ENCODE measurements at regions not wholly inside any gene's neighbourhood (a gene's known extent, or its start where the extent isn't known, plus 50 kb on each side); places are given as distances from the start of the nearest gene placed in this dataset.

DNA sequence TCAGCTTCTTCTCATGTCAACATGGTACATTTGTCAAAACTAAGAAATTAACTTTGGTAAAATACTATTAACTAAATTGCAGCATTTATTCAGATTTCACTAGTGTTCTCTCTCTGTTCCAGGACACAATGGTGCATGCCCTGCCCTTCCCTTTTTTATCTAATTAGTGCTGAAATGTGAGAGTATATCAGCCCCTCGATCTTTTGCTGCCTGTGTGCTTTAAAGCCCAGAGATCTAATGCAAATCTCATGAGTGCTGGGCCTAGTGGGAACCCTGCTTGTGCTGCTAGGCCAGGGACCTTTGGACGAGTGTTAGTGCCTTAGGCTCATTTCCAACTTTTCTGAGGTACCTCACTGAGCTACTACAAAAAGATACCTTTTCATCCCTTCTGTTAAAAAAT is 221.1 kb upstream of the EDNRB start:
- TF ChIP-seq, protein P1, sequence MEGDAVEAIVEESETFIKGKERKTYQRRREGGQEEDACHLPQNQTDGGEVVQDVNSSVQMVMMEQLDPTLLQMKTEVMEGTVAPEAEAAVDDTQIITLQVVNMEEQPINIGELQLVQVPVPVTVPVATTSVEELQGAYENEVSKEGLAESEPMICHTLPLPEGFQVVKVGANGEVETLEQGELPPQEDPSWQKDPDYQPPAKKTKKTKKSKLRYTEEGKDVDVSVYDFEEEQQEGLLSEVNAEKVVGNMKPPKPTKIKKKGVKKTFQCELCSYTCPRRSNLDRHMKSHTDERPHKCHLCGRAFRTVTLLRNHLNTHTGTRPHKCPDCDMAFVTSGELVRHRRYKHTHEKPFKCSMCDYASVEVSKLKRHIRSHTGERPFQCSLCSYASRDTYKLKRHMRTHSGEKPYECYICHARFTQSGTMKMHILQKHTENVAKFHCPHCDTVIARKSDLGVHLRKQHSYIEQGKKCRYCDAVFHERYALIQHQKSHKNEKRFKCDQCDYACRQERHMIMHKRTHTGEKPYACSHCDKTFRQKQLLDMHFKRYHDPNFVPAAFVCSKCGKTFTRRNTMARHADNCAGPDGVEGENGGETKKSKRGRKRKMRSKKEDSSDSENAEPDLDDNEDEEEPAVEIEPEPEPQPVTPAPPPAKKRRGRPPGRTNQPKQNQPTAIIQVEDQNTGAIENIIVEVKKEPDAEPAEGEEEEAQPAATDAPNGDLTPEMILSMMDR (IDR thresholded peaks at IDR 0.05 in 4 of 5, conservative IDR thresholded peaks at IDR 0.05 in 1 of 5), result no peak
- TF ChIP-seq POLR2A (IDR thresholded peaks at IDR 0.05), result no peak
